ENCODE measurements at regions not wholly inside any gene's neighbourhood (a gene's known extent, or its start where the extent isn't known, plus 50 kb on each side); places are given as distances from the start of the nearest gene placed in this dataset.

DNA sequence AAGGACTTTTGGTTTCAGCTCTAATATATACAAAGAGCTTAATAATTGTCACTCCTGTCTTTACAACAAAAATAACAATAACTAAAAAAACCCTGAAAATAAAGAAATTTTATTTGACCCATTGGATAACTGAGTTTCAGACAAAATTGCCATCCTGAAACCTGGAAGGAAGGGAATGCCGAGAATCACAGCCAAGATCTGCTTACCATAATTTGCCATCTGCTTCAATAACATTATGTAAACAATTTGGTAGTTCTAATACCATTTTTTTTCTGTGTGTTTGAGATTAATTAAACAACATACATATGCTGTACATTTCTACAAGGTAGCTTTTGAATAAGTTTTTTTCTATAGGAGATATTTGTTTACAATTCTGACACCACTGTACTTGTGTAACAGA is 596.3 kb upstream of the MGAT4C start:
- TF ChIP-seq EZH2 (IDR thresholded peaks at IDR 0.05; ENCODE audit: low read length) = no peak
- TF ChIP-seq, protein P1, sequence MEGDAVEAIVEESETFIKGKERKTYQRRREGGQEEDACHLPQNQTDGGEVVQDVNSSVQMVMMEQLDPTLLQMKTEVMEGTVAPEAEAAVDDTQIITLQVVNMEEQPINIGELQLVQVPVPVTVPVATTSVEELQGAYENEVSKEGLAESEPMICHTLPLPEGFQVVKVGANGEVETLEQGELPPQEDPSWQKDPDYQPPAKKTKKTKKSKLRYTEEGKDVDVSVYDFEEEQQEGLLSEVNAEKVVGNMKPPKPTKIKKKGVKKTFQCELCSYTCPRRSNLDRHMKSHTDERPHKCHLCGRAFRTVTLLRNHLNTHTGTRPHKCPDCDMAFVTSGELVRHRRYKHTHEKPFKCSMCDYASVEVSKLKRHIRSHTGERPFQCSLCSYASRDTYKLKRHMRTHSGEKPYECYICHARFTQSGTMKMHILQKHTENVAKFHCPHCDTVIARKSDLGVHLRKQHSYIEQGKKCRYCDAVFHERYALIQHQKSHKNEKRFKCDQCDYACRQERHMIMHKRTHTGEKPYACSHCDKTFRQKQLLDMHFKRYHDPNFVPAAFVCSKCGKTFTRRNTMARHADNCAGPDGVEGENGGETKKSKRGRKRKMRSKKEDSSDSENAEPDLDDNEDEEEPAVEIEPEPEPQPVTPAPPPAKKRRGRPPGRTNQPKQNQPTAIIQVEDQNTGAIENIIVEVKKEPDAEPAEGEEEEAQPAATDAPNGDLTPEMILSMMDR (optimal IDR thresholded peaks at IDR 0.05 in 1 of 3, IDR thresholded peaks at IDR 0.05 in 1 of 3, conservative IDR thresholded peaks at IDR 0.05 in 1 of 3; ENCODE audit: extremely low read depth in 1 of 3, insufficient read depth in 2 of 3, low read length in 3 of 3) = no peak

Measured in keratinocyte (primary cell).